ENCODE measurements at regions not wholly inside any gene's neighbourhood (a gene's known extent, or its start where the extent isn't known, plus 50 kb on each side); places are given as distances from the start of the nearest gene placed in this dataset.
A peak's percentile ranks its signal among the peaks of the same experiment; 100 is the strongest.
"Not testable (repeated sequence)": the region's sequence is repeated elsewhere in the genome, so short reads cannot be mapped to it uniquely, and the experiment has no call there.

GRCh38 chr20:28562510-28562898 is 2695.0 kb upstream of the DEFB115 start:
- no peak for DNase-seq

GRCh38 chr20:28562899-28563521 is 2694.5 kb upstream of the DEFB115 start:
- not testable (repeated sequence) for DNase-seq

GRCh38 chr20:28564024-28564423 is 2693.4 kb upstream of the DEFB115 start:
- DNase-seq: not testable (repeated sequence)

- DNase-seq: not testable (repeated sequence)
Observed at GRCh38 chr20:28564688-28565463, 2692.6 kb upstream of the DEFB115 start.

- DNase-seq: not testable (repeated sequence)
Observed at GRCh38 chr20:28575991-28576390, 2681.5 kb upstream of the DEFB115 start.

GRCh38 chr20:28591680-28592079 is 2665.8 kb upstream of the DEFB115 start:
- DNase-seq: not testable (repeated sequence)

- not testable (repeated sequence) for DNase-seq
Observed at GRCh38 chr20:28593383-28593782, 2664.1 kb upstream of the DEFB115 start.

- not testable (repeated sequence) for DNase-seq
Observed at GRCh38 chr20:28594476-28594875, 2663.0 kb upstream of the DEFB115 start.

GRCh38 chr20:28602006-28602402 is 2655.5 kb upstream of the DEFB115 start:
- DNase-seq: not testable (repeated sequence)

GRCh38 chr20:28602403-28603217 is 2654.9 kb upstream of the DEFB115 start:
- peak; percentile 65 to 67 for DNase-seq

GRCh38 chr20:28603218-28603577 is 2654.3 kb upstream of the DEFB115 start:
- not testable (repeated sequence) for DNase-seq

- DNase-seq: no peak
Observed at GRCh38 chr20:28616354-28616753, 2641.1 kb upstream of the DEFB115 start.

GRCh38 chr20:28619956-28620651 is 2637.4 kb upstream of the DEFB115 start:
- not testable (repeated sequence) for DNase-seq

GRCh38 chr20:28625112-28625511 is 2632.4 kb upstream of the DEFB115 start:
- not testable (repeated sequence) for DNase-seq

GRCh38 chr20:28640831-28641230 is 2616.6 kb upstream of the DEFB115 start:
- DNase-seq: not testable (repeated sequence)

All from stimulated activated CD4-positive, alpha-beta T cell treated with anti-CD3 and anti-CD28 coated beads, Interleukin-2, amount 100 ng/mL, for 48 hours (primary cell).